ENCODE measurements at regions not wholly inside any gene's neighbourhood (a gene's known extent, or its start where the extent isn't known, plus 50 kb on each side); places are given as distances from the start of the nearest gene placed in this dataset.

DNA sequence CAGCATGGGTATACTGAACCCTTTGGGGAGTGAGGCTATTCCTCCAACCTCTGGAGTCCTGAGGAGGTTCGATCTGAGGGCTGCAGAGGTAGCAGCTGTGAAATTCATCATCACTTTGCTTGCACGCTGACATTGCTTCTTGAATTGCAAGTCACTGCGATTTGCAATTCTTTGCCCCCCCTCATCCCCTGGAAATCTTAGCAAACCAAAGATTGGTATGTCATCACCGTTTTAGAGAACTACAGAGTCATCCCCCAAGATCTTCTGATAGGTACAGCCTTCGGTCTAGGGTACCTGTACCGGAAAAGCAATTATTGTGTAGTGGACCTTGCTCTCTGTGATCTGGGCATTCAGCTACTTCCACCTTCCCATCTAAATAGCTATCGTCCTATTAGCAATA lies 192.6 kb downstream of the KLF6 start:
- Mint-ChIP-seq H3K27me3 (ENCODE audit: insufficient read depth, low read depth) (peaks cover 9% of the 10 kb centered on the region), H3K4me3 (no peak overlapping the region)

DNA sequence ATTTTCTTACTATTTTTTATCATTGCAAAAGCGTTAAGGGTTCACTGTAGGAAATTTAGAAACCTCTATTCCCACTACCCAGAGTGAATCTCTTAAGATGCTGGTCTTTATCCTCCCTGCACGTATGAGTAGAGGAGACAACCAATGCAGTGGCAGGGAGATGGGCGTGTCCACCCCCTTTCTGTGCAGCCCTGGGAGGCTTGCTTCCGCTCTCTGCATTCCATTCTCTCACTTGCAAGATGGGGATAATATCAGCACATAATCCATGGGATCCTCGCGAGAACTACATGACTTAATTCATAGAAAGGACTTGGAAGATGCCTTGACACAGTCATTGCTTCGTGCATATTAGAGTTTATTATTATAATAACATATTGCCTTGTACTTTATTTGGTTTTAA lies 196.2 kb downstream of the KLF6 start:
- Mint-ChIP-seq H3K4me3 (no peak overlapping the region), H3K9me3 (peaks cover 4% of the 10 kb centered on the region), H3K4me1 (peaks cover 9% of the 10 kb centered on the region), H3K36me3 (peaks cover 2% of the 10 kb centered on the region), H3K27me3 (ENCODE audit: insufficient read depth, low read depth) (peaks cover 9% of the 10 kb centered on the region), H3K27ac (no peak overlapping the region)
- Histone ChIP-seq H2AFZ (replicated peaks) (no peak overlapping the region), H3K27ac (no peak overlapping the region), H3K27me3 (no peaks in the 10 kb centered on the region), H3K4me2 (no peak overlapping the region), H3K9me3 (ENCODE audit: low read depth) (no peaks in the 10 kb centered on the region), H3K79me2 (ENCODE audit: low read depth) (no peaks in the 10 kb centered on the region), H3F3A (ENCODE audit: low read depth) (no peaks in the 10 kb centered on the region), H3K9ac (no peak overlapping the region), H3K4me1 (no peaks in the 10 kb centered on the region), H4K20me1 (ENCODE audit: low read depth) (no peaks in the 10 kb centered on the region), H3K36me3 (no peaks in the 10 kb centered on the region), H3K4me3 (no peak overlapping the region)
- TF ChIP-seq EZH2phosphoT487 (IDR thresholded peaks at IDR 0.05) (no peak), EZH2 (IDR thresholded peaks at IDR 0.05) (no peak)
- TF ChIP-seq, protein P1, sequence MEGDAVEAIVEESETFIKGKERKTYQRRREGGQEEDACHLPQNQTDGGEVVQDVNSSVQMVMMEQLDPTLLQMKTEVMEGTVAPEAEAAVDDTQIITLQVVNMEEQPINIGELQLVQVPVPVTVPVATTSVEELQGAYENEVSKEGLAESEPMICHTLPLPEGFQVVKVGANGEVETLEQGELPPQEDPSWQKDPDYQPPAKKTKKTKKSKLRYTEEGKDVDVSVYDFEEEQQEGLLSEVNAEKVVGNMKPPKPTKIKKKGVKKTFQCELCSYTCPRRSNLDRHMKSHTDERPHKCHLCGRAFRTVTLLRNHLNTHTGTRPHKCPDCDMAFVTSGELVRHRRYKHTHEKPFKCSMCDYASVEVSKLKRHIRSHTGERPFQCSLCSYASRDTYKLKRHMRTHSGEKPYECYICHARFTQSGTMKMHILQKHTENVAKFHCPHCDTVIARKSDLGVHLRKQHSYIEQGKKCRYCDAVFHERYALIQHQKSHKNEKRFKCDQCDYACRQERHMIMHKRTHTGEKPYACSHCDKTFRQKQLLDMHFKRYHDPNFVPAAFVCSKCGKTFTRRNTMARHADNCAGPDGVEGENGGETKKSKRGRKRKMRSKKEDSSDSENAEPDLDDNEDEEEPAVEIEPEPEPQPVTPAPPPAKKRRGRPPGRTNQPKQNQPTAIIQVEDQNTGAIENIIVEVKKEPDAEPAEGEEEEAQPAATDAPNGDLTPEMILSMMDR (IDR thresholded peaks at IDR 0.05): no peak
- DNase-seq (ENCODE audit: low spot score): peak; percentile 28

More for the DNA sequence above, 192.6 kb downstream of the KLF6 start:
- Histone ChIP-seq H3K4me2 (no peak overlapping the region), H3K4me3 (no peak overlapping the region), H3K9me3 (ENCODE audit: low read depth) (no peaks in the 10 kb centered on the region), H2AFZ (replicated peaks) (no peak overlapping the region), H3K36me3 (no peaks in the 10 kb centered on the region), H4K20me1 (ENCODE audit: low read depth) (no peaks in the 10 kb centered on the region), H3K4me1 (no peaks in the 10 kb centered on the region), H3K9ac (no peak overlapping the region), H3K27me3 (no peaks in the 10 kb centered on the region), H3K79me2 (ENCODE audit: low read depth) (no peaks in the 10 kb centered on the region), H3K27ac (no peak overlapping the region), H3F3A (ENCODE audit: low read depth) (no peaks in the 10 kb centered on the region)
- TF ChIP-seq EZH2 (IDR thresholded peaks at IDR 0.05): no peak
- no peak for TF ChIP-seq EZH2phosphoT487 (IDR thresholded peaks at IDR 0.05)
- Mint-ChIP-seq H3K4me1 (no peaks in the 10 kb centered on the region), H3K36me3 (no peaks in the 10 kb centered on the region), H3K9me3 (peaks cover 4% of the 10 kb centered on the region), H3K27ac (no peak overlapping the region)
- DNase-seq (ENCODE audit: low spot score): no peak

GRCh38 chr10:3588346-3588745 lies 196.7 kb downstream of the KLF6 start:
- Mint-ChIP-seq H3K27me3 (ENCODE audit: insufficient read depth, low read depth) (peaks cover 5% of the 10 kb centered on the region), H3K9me3 (peaks cover 4% of the 10 kb centered on the region), H3K4me1 (peaks cover 9% of the 10 kb centered on the region), H3K36me3 (peaks cover 2% of the 10 kb centered on the region), H3K4me3 (no peak overlapping the region), H3K27ac (no peak overlapping the region)
- TF ChIP-seq EZH2 (IDR thresholded peaks at IDR 0.05): no peak
- TF ChIP-seq EZH2phosphoT487 (IDR thresholded peaks at IDR 0.05): no peak
- TF ChIP-seq, protein P1 (IDR thresholded peaks at IDR 0.05): no peak
- H3F3A ChIP-seq (ENCODE audit: low read depth): no peaks in the 10 kb centered on the region
- no peaks in the 10 kb centered on the region for H3K79me2 ChIP-seq (ENCODE audit: low read depth)
- H3K4me2 ChIP-seq: no peak overlapping the region
- no peak overlapping the region for H3K9ac ChIP-seq
- no peak overlapping the region for H3K4me3 ChIP-seq
- no peak overlapping the region for H3K27ac ChIP-seq
- H3K4me1 ChIP-seq: no peaks in the 10 kb centered on the region
- no peaks in the 10 kb centered on the region for H3K27me3 ChIP-seq
- no peaks in the 10 kb centered on the region for H3K9me3 ChIP-seq (ENCODE audit: low read depth)
- H3K36me3 ChIP-seq: no peaks in the 10 kb centered on the region
- H2AFZ ChIP-seq (replicated peaks): no peak overlapping the region
- no peak for DNase-seq (ENCODE audit: low spot score)
- H4K20me1 ChIP-seq (ENCODE audit: low read depth): no peaks in the 10 kb centered on the region

DNA sequence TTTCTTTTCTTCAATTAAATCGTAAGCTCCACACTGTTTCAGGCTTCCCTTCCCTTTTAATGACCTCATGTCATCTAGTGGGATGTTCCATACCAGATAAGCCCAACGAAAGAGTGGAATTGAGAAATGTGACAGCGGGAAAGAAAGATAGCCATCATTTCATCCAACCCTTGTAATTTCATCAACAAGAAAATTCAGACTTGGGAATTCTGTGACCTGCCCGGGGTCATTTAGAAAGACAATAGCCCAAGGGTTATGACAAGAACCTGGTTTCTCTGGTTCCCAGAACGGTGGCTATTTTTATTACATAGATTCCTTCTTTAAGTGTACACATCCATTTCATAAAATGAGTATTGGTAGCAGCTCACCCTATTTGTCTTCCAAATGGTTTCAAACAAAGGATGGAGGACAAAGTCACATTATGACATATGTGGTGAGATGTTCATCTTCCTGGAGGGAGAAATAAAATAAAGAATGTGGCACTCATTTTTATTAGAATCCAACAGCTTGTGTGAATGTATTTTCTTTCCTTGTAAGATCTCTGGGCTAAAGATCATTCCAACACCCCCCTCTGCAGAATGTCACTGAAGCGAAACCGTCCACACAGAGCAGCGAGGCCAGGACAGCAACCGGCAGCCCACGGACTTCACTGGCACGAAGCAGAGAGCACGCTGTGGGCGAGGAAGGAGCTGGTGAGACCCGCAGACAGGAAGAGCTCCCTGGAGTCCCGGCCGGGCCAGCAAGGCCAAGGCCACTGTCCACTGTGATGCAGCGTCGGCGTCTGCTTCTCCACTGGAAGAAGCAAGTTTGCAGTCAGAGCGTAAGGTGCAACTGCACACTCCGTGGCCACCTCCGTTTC lies 199.9 kb downstream of the KLF6 start:
- H4K20me1 ChIP-seq (ENCODE audit: low read depth): no peaks in the 10 kb centered on the region
- Mint-ChIP-seq H3K36me3 (peaks cover 2% of the 10 kb centered on the region), H3K27ac (no peak overlapping the region), H3K9me3 (no peaks in the 10 kb centered on the region), H3K27me3 (ENCODE audit: insufficient read depth, low read depth) (peaks cover 5% of the 10 kb centered on the region), H3K4me3 (peak overlapping the region; percentile 64), H3K4me1 (peaks cover 14% of the 10 kb centered on the region)
- H3K27ac ChIP-seq: no peak overlapping the region
- no peak for TF ChIP-seq EZH2 (IDR thresholded peaks at IDR 0.05)
- TF ChIP-seq EZH2phosphoT487 (IDR thresholded peaks at IDR 0.05): no peak
- TF ChIP-seq, protein P1 (IDR thresholded peaks at IDR 0.05): no peak
- no peak for DNase-seq (ENCODE audit: low spot score)
- no peak overlapping the region for H3K9ac ChIP-seq
- no peaks in the 10 kb centered on the region for H3F3A ChIP-seq (ENCODE audit: low read depth)
- no peak overlapping the region for H3K4me3 ChIP-seq
- H3K36me3 ChIP-seq: no peaks in the 10 kb centered on the region
- no peak overlapping the region for H2AFZ ChIP-seq (replicated peaks)
- H3K79me2 ChIP-seq (ENCODE audit: low read depth): no peaks in the 10 kb centered on the region
- H3K4me2 ChIP-seq: no peak overlapping the region
- H3K27me3 ChIP-seq: no peaks in the 10 kb centered on the region
- H3K9me3 ChIP-seq (ENCODE audit: low read depth): no peaks in the 10 kb centered on the region
- no peaks in the 10 kb centered on the region for H3K4me1 ChIP-seq

Data from neural progenitor cell (in vitro differentiated cells).